ELF-1 (cell line): ENCODE measurements at regions not wholly inside any gene's neighbourhood (a gene's known extent, or its start where the extent isn't known, plus 50 kb on each side); places are given as distances from the start of the nearest gene placed in this dataset.

Experiments used
- DNase-seq: peaks from one replicate; pipeline ENCODE4 v3.0.0-alpha.2; 2016; ENCODE audit warnings: low read depth, low spot score

GRCh38 chr16:73887911-73888310 is 408.7 kb upstream of the PSMD7 start:
- DNase-seq: no peak

- no peak for DNase-seq
Measured at GRCh38 chr16:73886426-73886825, 410.2 kb upstream of the PSMD7 start.

- DNase-seq: no peak
Measured at GRCh38 chr16:73885319-73885718, 411.3 kb upstream of the PSMD7 start.

GRCh38 chr16:73883841-73884240 is 412.8 kb upstream of the PSMD7 start:
- no peak for DNase-seq

GRCh38 chr16:73883126-73883525 is 413.5 kb upstream of the PSMD7 start:
- no peak for DNase-seq

GRCh38 chr16:73882651-73883050 is 414.0 kb upstream of the PSMD7 start:
- DNase-seq: no peak

- DNase-seq: no peak
Measured at GRCh38 chr16:73882033-73882432, 414.6 kb upstream of the PSMD7 start.

GRCh38 chr16:73879621-73880020 is 417.0 kb upstream of the PSMD7 start:
- no peak for DNase-seq

- peak; percentile 10 for DNase-seq
Measured at GRCh38 chr16:73878611-73879010, 418.0 kb upstream of the PSMD7 start.

GRCh38 chr16:73877150-73877549 is 419.5 kb upstream of the PSMD7 start:
- DNase-seq: no peak

GRCh38 chr16:73875996-73876690 is 420.5 kb upstream of the PSMD7 start:
- DNase-seq: no peak

- no peak for DNase-seq
Measured at GRCh38 chr16:73874324-73874723, 422.3 kb upstream of the PSMD7 start.

- DNase-seq: no peak
Measured at GRCh38 chr16:73873643-73874042, 423.0 kb upstream of the PSMD7 start.

GRCh38 chr16:73872856-73873255 is 423.8 kb upstream of the PSMD7 start:
- no peak for DNase-seq

GRCh38 chr16:73871088-73871733 is 425.4 kb upstream of the PSMD7 start:
- no peak for DNase-seq

- DNase-seq: no peak
Measured at GRCh38 chr16:73869126-73869525, 427.5 kb upstream of the PSMD7 start.

- DNase-seq: no peak
Measured at GRCh38 chr16:73864868-73865267, 431.7 kb upstream of the PSMD7 start.

GRCh38 chr16:73858326-73858725 is 438.3 kb upstream of the PSMD7 start:
- DNase-seq: no peak

- no peak for DNase-seq
Measured at GRCh38 chr16:73853968-73854367, 442.6 kb upstream of the PSMD7 start.

- DNase-seq: no peak
Measured at GRCh38 chr16:73852561-73852960, 444.1 kb upstream of the PSMD7 start.

GRCh38 chr16:73848993-73849392 is 447.6 kb upstream of the PSMD7 start:
- no peak for DNase-seq

- peak; percentile 31 for DNase-seq
Measured at GRCh38 chr16:73847090-73847489, 449.5 kb upstream of the PSMD7 start.

- peak; percentile 23 for DNase-seq
Measured at GRCh38 chr16:73846356-73846755, 450.3 kb upstream of the PSMD7 start.

- no peak for DNase-seq
Measured at GRCh38 chr16:73846007-73846330, 450.6 kb upstream of the PSMD7 start.
